ENCODE measurements at regions not wholly inside any gene's neighbourhood (a gene's known extent, or its start where the extent isn't known, plus 50 kb on each side); places are given as distances from the start of the nearest gene placed in this dataset.
"Not testable (repeated sequence)": the region's sequence is repeated elsewhere in the genome, so short reads cannot be mapped to it uniquely, and the experiment has no call there.

DNA sequence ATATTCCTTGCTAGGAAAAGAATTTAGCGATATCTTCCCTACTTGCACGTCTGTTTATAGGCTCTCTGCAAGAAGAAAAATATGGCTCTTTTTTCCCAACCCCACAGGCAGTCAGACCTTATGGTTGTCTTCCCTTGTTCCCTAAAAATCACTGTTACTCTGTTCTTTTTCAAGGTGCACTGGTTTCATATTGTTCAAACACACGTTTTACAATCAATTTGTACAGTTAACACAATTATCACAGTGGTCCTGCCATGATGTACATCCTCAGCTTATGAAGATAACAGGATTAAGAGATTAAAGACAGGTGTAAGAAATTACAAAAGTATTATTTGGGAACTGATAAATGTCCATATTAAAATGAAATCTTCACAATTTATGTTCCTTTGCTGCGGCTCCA lies 51.7 kb upstream of the MORC3 start:
- H2BK5ac ChIP-seq (ENCODE audit: low read length); H3K4me1 ChIP-seq (ENCODE audit: control insufficient read depth, low read depth, low read length); H3K4ac ChIP-seq (ENCODE audit: low read depth, low read length); H3K79me2 ChIP-seq (ENCODE audit: control insufficient read depth, insufficient read depth, low read length); H2BK15ac ChIP-seq (replicated peaks; ENCODE audit: low read depth); H3K27me3 ChIP-seq (ENCODE audit: insufficient read depth, low read length, poor library complexity); H3K23ac ChIP-seq (ENCODE audit: low read length); H4K8ac ChIP-seq (ENCODE audit: low read depth, low read length); H3K4me2 ChIP-seq (ENCODE audit: low read length); DNase-seq; H3K4me3 ChIP-seq (ENCODE audit: low read length); H3K56ac ChIP-seq (ENCODE audit: low read length); H4K5ac ChIP-seq (ENCODE audit: low read length); H2BK120ac ChIP-seq (ENCODE audit: low read depth, low read length); H3K27ac ChIP-seq (ENCODE audit: low read depth, low read length); H2AK5ac ChIP-seq (ENCODE audit: low read length); H3K18ac ChIP-seq (ENCODE audit: low read length); H3K79me1 ChIP-seq (ENCODE audit: low read length); H3K9ac ChIP-seq (ENCODE audit: low read length); H3K36me3 ChIP-seq (ENCODE audit: control insufficient read depth, insufficient read depth, low read length): not testable (repeated sequence)
- no CpG with 5 or more reads among the region's 4 CpGs for WGBS (ENCODE audit: extremely low coverage, insufficient coverage, low lambda C conversion rate)
